ENCODE measurements at regions not wholly inside any gene's neighbourhood (a gene's known extent, or its start where the extent isn't known, plus 50 kb on each side); places are given as distances from the start of the nearest gene placed in this dataset.
"Not testable (repeated sequence)": the region's sequence is repeated elsewhere in the genome, so short reads cannot be mapped to it uniquely, and the experiment has no call there.

DNA sequence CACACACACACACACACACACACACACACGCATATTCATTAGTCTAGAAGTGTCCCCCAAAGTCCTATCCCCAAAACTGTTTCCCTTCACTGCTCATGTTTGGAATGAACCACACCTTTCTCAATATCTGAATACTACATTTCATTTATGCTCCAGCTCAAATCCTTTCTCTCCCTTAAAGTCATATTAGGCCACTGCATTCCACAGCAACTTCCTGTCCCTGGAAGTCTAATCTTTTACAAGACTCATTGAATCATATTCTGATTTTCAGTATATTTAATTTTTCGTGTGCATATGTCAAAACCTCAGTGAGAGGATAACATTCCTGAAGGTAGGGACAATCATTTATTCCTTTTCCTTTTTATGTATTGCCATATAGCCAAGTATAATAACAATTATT lies 155.6 kb upstream of the LMNTD1 start:
- intact Hi-C loops (cut with DNase I): loop anchor here in 1 of 2 donors (10.0 kb wide), 1 partner anchor 106 kb away; no protein-coding TSS in a partner anchor
- DNase-seq (ENCODE audit: low spot score): no peak

DNA sequence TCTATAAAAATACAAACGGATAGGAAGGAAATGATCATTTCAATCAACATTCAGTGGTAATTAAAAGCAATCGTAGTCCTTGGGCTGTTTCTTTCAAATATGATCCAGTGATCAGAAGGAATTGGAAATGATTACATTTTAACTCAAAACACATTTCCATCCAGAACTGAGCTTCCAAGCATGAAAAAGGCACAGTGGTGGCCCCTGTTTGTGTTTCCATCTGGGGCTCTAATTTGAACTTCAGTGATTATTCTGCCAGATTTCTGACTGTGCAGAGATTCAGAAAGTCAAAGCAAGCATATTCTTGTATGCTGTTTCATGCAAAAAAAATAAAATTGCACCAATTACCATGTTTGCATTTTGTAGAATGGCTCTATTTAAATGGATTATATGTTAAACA lies 157.0 kb upstream of the LMNTD1 start:
- intact Hi-C loops (cut with DNase I): no loop called here
- DNase-seq (ENCODE audit: low spot score): no peak

DNA sequence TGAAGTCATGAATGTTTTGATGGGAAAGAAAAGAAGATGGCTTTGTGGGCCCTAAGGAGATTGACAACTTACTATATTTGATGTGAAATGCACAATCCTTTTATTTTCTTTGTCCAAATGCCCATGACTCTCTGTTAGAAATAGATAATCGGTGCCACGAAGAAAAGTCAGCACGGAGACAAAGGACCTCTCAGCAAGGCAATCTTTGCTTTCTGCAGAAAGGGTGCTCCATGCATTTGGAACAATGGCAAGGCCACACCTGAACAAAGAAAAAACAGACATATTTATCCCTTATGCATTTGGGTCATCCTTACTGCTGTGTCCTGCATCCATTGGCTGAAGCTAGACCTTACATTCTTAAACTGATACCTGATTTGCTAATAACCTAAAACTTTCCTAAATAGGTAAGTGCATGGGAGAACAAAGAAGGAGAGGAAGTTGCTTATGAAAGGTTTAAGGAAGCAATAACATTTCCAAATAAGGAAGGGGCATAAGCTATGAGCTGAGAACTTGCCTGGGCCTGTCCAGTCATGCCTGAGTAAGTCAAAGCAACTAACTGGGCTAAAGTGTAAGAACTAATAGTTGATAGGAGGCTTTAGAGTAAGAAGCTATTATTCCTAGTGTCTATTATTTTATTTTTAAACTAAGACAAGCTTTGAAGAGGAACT lies 158.0 kb upstream of the LMNTD1 start:
- DNase-seq (ENCODE audit: low spot score); intact Hi-C loops (cut with DNase I): not testable (repeated sequence)

DNA sequence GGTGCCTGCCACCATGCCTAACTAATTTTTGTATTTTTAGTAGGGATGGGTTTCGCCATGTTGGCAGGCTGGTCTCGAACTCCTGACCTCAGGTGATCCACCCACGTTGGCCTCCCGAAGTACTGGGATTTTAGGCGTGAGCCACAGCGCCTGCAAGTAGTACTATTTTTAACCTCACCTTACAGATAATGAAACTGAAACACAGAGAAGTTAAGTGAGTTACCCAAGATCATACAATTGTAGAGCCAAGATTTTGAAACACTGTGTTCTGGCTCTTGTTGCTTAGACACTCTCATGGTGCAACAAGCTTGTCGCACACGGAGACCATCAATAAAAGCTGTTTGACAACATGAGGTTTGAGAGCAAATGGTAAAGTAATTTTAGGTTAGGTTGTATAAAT lies 159.1 kb upstream of the LMNTD1 start:
- intact Hi-C loops (cut with DNase I): no loop called here

DNA sequence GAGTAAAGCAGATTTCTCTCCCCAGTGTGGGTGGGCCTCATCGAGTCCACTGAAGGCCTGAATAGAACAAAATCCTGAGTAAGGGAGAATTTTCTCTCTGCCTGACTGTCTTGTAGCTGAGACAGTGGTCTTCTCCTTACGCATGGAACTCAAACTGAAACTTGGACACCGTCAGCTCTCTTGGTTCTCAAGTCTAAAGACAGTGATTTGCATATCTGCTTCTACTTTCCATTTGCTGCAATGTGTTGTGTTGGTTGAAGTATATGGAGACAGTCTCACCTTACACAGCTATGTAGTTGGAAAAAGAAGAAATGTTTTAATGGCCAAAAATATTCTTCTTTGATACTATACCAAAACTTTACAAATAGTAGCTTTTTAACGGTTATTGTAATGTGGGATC lies 160.2 kb upstream of the LMNTD1 start:
- intact Hi-C loops (cut with DNase I): no loop called here
- no peak for DNase-seq (ENCODE audit: low spot score)

More for the DNA sequence above, 159.1 kb upstream of the LMNTD1 start:
- DNase-seq (ENCODE audit: low spot score): no peak

DNA sequence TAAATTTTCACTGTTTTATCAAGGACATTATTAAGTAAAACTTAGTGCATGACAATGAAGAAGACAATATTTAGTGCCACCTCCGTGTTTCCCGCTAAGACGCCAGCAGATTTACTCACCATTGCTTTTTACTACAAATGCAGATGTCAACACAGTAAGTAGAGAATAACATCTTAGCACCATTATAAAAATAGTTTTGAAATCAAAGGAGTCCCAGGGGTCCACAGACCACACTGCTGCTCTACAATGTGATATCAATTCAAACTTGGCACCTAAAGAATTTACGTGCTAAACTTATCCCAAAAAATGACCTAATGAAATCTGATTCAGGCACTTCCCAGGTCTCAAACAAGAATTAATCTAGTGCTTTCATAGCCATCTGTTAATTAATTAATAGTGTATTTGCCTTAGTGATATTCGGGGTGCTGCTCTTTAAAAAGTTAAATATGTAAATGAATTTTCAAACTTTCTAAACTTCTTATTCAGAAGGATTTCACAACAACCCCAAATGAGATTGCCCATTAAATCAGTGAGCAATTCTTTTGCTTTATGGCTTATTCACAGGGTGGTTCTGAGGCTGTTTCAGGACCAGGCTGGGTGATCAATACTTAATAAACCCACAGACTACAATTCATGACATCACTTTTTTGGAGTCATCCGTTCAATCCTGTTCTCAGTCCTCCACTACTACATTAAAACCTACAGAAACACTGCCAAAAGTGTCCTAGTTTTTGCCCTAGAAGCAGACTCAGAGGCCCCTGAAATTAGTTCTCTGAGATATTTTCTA lies 161.3 kb upstream of the LMNTD1 start:
- DNase-seq (ENCODE audit: low spot score): no peak
- intact Hi-C loops (cut with DNase I): no loop called here

DNA sequence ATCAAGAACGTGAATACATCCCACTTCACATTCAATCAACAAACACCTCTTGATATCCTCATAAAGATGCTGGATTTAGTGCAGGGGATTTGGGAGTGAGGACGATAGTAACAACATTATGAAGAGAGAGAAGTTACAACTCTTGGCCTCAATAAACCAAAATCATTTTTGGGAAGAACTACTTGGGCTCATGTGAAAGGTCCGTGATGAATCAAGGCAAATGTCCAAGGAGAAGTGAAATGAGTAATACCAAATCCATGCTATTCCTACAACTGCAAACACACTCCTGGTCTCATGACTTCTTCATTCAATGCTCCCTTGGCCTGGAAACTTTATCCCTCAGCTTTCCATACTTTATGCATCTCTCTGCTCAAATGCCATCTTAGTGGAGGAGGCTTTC lies 162.0 kb upstream of the LMNTD1 start:
- DNase-seq (ENCODE audit: low spot score): no peak
- intact Hi-C loops (cut with DNase I): no loop called here

DNA sequence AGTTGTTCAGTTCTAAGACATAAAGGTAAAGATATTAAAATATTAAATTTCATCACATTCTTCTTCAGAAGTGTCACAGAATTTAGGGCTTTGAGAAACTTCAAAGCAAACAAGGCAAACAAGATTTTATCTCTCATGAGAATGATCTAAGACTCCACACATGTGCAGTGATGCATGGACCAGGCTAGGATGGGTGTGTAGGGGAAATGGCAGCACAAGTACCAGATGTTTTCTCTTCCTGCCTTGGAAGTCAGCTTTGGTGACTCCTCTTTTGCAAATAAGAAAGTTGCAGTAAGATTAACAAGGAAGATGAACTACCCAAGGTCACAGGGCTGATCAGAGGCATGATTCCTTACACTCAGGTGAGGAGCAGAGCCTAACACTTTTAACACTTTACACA lies 163.8 kb upstream of the LMNTD1 start:
- intact Hi-C loops (cut with DNase I): no loop called here
- no peak for DNase-seq (ENCODE audit: low spot score)

DNA sequence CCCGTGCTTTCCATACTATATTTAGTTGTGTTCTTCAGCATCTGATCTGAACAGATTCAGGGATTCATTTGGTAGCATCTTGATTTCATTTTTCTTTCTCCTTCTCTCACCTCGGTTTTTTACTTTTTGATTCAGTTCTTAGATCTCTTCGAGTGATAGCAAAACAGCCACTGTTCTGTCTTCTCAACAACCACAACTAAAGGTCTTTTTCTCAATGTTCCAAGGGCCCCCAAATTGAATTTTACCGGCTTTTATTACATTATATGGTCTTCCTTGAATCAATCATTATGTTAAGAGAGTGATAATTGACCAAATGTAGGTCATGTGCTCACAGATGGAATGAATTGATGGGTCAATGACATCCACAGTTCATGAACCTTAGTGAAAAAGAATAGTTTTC lies 164.5 kb upstream of the LMNTD1 start:
- DNase-seq (ENCODE audit: low spot score): no peak
- intact Hi-C loops (cut with DNase I): no loop called here

DNA sequence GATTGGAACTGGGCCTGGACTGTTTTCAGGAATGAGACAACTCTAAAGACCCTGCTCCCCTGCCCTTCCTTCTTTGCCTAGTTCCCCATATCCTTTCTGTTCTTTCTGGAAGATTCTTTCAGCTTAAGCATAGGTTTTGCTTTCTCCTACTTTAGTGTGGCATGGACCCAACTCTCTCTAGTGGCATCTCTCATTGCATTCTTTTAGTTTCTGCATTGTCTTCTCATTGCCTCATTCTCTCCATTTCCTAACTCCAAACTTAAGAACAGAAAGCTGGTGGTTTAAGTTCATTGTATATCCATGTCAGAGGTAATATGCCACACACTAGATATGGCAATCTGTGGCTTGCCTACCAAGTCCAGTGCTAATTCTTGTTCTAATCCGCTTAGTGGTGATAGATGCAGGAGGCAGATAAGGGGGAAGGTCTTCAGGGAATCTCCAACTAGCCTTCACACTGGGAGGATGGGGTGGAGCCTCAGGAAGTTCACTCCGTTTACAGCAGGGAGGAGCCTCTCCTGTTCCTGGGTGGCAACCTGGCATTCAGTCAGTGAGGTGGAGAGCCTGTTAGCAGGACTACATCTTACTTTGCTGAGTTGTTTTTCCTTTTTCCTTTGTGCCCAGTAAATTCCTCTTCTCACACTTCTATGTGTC lies 165.1 kb upstream of the LMNTD1 start:
- intact Hi-C loops (cut with DNase I): no loop called here
- no peak for DNase-seq (ENCODE audit: low spot score)

DNA sequence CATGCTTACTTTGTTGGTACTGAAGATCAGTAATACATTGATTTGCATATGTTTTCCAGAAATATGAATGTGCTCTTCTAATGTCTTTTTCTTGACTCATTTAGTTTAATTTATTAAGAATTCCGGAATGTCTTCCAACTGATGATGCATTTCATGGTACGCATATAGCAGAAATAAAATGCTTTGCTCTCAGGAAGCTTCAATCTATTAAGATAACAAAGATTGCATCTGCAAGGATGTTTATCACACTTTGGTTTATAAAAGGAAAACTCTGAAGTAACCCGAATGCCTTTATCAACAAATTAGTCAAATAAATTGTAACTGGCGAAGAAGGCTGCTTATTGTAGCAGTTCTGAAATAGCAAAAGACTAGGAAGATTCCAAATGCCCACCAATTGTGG lies 166.4 kb upstream of the LMNTD1 start:
- intact Hi-C loops (cut with DNase I): no loop called here
- no peak for DNase-seq (ENCODE audit: low spot score)

DNA sequence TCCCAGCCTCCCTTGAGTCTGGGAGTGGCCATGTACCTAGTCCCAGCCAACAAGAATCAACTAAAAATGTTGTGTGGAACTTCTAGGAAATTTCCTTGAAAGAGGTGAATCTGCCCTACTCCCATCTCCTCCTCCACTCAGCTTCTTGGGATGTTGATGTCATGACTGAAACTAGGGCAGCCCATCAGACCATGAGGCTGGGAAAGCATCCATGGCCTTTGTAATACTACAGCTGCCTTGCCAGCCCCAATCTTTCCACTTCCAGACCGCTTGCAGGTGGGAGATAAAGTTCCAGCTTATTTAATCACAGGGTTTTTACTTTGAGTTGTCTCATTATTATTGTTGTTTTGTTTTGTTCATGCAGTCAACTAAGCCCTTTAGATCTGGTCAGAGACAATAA lies 170.3 kb upstream of the LMNTD1 start:
- no peak for DNase-seq (ENCODE audit: low spot score)
- intact Hi-C loops (cut with DNase I): no loop called here

DNA sequence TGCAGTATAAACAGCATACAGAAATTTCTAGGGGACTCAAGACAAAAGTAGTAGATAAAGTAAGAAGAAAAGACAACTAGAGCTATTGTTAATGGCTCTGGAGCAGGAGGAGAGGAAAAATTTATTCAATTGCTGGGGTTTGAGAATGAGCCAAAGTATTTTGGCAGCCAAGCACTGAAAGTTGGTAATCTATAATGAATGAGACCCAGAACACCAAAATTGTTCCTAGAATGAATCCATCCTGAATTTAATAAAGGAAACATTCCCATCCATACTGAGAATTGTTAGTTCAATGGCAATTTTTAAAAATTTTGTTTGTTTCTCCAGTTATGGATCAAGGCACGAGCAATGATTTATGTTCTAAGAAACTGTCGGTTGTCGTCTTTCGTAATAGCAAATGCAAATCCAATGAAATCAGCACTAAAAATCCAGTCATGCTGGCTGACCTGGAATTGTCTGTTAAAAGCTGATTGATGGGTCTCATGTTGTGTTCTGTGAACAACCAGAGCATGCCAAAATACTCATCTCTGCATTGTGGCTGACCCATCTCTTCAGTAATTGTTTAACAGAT lies 170.9 kb upstream of the LMNTD1 start:
- intact Hi-C loops (cut with DNase I): no loop called here
- no peak for DNase-seq (ENCODE audit: low spot score)

DNA sequence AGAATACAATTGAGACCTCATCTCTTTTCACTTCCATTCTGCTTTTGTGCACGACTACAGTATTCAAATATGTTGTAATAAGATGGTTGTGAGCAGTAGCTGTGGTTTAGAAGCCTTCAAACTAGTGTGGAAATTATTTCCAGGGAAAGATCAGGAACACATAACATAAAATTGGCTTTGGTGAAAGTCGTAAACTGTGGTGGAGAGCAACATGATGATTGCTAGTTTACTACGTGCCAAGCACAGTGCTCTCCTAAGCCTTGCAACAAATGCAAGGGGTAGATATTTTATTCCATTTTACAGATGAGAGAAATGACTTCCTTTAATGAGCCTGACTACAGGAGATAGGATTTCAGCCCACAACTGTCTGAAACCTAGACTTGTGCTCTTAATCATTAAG lies 172.4 kb upstream of the LMNTD1 start:
- intact Hi-C loops (cut with DNase I): no loop called here
- DNase-seq (ENCODE audit: low spot score): no peak

DNA sequence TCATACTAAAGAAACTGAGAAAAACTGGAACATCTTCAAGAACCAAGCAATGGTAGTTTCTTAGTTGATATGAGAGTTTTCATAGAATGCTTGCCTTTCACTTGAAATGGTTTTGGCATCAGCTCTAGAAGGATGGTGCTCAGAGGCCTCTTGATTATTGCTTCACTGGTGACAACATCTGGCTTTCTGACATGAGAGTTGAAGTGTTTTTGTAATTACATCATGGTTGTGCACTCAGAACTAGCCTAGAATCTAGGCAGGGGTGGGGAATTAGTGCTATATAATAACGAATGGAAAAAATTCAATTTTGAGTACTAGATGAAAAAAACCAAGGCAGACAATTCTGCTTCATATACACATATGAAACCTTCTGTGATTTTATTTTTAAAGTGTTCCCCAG lies 172.8 kb upstream of the LMNTD1 start:
- DNase-seq (ENCODE audit: low spot score): no peak
- intact Hi-C loops (cut with DNase I): no loop called here

DNA sequence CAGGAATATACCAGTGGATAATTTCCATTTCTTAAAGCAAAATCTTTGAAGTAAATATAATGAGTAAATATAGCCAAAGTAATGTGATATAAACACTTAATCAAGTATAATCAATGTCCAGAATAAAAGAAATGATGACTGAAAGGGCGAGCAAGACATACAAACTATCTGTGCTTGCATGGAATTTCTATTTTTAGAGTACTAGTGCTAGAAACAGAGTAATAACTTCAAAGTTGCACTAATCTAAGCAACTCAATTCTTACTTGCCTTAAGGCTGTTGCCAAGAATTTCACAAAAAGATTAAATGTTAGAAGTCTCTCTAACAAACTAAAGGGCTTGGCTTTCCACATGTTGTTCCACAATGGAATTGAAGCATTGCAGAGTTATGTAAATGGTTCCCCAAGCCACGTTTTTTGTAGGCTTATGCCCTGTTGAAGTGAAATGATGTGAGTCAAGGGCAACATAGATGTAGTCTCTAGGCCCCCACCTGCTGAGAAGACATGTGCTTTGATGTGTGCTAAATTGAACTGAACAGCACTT lies 175.0 kb upstream of the LMNTD1 start:
- intact Hi-C loops (cut with DNase I): no loop called here
- no peak for DNase-seq (ENCODE audit: low spot score)

DNA sequence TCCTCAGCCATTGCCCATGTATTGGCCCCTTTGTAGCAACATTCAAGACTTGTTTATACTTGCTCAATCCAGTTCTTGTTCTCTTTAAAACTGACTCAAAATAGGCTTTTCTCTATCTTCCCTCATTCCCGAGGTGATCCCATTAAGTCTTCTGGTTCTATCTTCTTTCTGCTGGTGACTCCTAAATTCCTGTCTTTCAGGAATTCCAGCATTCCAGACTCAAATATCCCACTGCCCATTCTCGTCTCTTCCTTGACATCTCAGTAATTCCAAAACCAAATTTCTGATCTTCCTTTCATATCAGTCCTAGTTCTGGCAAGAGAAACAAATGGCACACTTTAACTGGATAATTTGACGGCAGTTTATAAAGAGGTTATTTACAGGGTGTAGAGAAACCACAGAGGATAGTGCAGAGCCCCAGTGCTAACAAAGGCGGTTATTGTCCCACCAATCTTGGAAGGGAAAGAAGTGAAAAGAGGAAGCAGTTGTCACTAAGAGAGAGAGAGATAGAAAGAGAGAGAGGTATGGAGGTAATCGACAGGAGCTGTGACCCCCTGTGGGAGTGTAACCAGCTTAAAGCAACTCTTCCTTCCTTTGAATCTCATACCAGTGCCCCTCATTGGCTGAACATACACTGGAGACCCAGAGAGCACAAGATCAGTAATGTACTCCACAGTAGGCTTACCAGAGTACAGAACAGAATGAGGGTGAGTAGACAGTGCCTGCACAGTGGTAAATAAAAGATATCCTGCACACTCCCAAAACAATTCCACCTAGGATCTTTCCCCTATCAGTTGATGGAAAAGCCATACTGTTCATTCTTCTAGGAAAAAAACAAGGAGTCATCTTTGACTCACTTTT lies 177.6 kb upstream of the LMNTD1 start:
- no peak for DNase-seq (ENCODE audit: low spot score)

DNA sequence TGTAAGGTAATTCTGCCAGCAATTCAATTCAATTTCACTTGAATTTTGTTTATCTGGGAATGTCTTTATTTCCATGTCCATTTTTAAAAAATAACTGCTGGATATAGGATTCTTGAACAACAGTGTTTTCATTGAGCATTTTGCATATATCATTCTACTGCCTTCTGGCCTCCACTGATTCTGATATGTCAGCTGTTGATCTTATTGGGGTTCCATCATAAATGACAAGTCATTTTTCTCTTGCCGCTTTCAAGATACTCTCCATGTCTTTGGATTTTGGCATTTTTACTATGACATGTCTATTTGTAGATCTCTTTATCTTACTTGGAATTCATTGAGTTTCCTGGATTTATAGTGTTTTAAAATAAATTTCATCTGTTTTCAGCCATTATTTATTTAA lies 180.5 kb upstream of the LMNTD1 start:
- intact Hi-C loops (cut with DNase I): no loop called here
- DNase-seq (ENCODE audit: low spot score): no peak

More for the DNA sequence above, 177.6 kb upstream of the LMNTD1 start:
- intact Hi-C loops (cut with DNase I): no loop called here

DNA sequence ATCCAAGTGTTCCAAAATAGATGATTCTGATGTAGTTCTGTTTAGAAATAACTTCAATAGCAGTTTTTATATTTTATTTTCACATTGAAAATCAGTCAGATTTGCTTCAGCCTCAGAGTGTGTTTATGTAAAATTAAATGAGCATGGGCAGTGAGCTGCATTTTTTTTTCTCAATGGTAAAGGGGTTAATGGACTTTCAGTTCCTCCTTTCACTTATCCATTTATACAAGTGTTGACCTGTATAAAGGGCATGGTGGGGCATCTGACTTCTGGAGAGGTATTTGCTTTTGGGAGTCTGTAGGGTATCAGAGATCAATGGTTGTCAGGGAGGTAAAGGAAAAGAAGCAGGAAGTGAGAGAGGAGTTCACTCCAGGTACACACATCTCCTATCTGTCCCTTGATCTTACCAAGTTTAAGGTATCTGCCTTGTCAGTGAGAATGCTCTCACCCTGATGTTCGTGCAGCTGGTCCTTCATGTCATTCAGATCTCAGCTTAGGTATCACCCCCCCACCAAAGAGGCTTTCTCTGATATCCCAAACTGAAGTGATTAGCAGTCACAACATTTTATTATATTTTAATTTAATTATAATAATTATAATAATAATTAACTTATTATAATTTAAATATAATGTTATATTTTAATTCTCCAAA lies 181.6 kb upstream of the LMNTD1 start:
- intact Hi-C loops (cut with DNase I): no loop called here
- no peak for DNase-seq (ENCODE audit: low spot score)
